ENCODE measurements at regions not wholly inside any gene's neighbourhood (a gene's known extent, or its start where the extent isn't known, plus 50 kb on each side); places are given as distances from the start of the nearest gene placed in this dataset.

GRCh38 chr20:11437090-11437489, 480.6 kb upstream of the BTBD3 start:
- no peak for ATAC-seq
- intact Hi-C loops (cut with DNase I), result no loop called here

GRCh38 chr20:11437611-11438380, 479.9 kb upstream of the BTBD3 start:
- no peaks in the 10 kb centered on the region for H3K4me1 ChIP-seq
- peaks cover 0 to 14% of the 10 kb centered on the region in 2 donors for H3K9me3 ChIP-seq
- ATAC-seq (no peak), DNase-seq (no peak)
- no peaks in the 10 kb centered on the region for H3K27me3 ChIP-seq
- intact Hi-C loops (cut with DNase I), result no loop called here
- no peak overlapping the region for H3K4me3 ChIP-seq
- no peak overlapping the region for H3K27ac ChIP-seq
- no peaks in the 10 kb centered on the region for H3K36me3 ChIP-seq
- no peak for TF ChIP-seq CTCF (IDR thresholded peaks at IDR 0.05)

More at GRCh38 chr20:11437090-11437489, 480.6 kb upstream of the BTBD3 start:
- DNase-seq, result no peak
- no peaks in the 10 kb centered on the region for H3K27me3 ChIP-seq
- no peak for TF ChIP-seq CTCF (IDR thresholded peaks at IDR 0.05)
- H3K9me3 ChIP-seq, result peaks cover 0 to 14% of the 10 kb centered on the region in 2 donors
- H3K4me3 ChIP-seq, result no peak overlapping the region
- no peaks in the 10 kb centered on the region for H3K36me3 ChIP-seq
- H3K4me1 ChIP-seq, result no peaks in the 10 kb centered on the region
- H3K27ac ChIP-seq, result no peak overlapping the region

GRCh38 chr20:11438412-11438811, 479.3 kb upstream of the BTBD3 start:
- TF ChIP-seq CTCF (IDR thresholded peaks at IDR 0.05), result no peak
- intact Hi-C loops (cut with DNase I), result no loop called here
- H3K36me3 ChIP-seq, result no peaks in the 10 kb centered on the region
- no peak for DNase-seq
- H3K4me1 ChIP-seq, result no peaks in the 10 kb centered on the region
- ATAC-seq, result no peak
- H3K27ac ChIP-seq, result no peak overlapping the region
- H3K4me3 ChIP-seq, result no peak overlapping the region
- peaks cover 0 to 14% of the 10 kb centered on the region in 2 donors for H3K9me3 ChIP-seq
- no peaks in the 10 kb centered on the region for H3K27me3 ChIP-seq

- intact Hi-C loops (cut with DNase I), result no loop called here
- no peak for TF ChIP-seq CTCF (IDR thresholded peaks at IDR 0.05)
- H3K4me3 ChIP-seq, result no peak overlapping the region
- H3K36me3 ChIP-seq, result no peaks in the 10 kb centered on the region
- H3K27ac ChIP-seq, result no peak overlapping the region
- H3K9me3 ChIP-seq, result no peaks in the 10 kb centered on the region
- ATAC-seq, result no peak
- no peaks in the 10 kb centered on the region for H3K27me3 ChIP-seq
- no peaks in the 10 kb centered on the region for H3K4me1 ChIP-seq
- DNase-seq, result no peak
Measured at GRCh38 chr20:11443382-11444119, 474.1 kb upstream of the BTBD3 start.

- Histone ChIP-seq H3K27me3 (no peaks in the 10 kb centered on the region), H3K4me1 (no peaks in the 10 kb centered on the region), H3K27ac (no peak overlapping the region), H3K4me3 (no peak overlapping the region), H3K36me3 (no peaks in the 10 kb centered on the region), H3K9me3 (no peaks in the 10 kb centered on the region)
- ATAC-seq (peak; percentile 26), DNase-seq (no peak)
- TF ChIP-seq CTCF (IDR thresholded peaks at IDR 0.05), result no peak
- intact Hi-C loops (cut with DNase I), result no loop called here
Measured at GRCh38 chr20:11445161-11445560, 472.5 kb upstream of the BTBD3 start.
